Loucy (cell line): ENCODE measurements at regions not wholly inside any gene's neighbourhood (a gene's known extent, or its start where the extent isn't known, plus 50 kb on each side); places are given as distances from the start of the nearest gene placed in this dataset.
A peak's percentile ranks its signal among the peaks of the same experiment; 100 is the strongest.

Source experiments
- H2AFZ ChIP-seq: fragments of 200-600 bp; sonication (generic); 2 replicates; pipeline ENCODE4 v1.6.0; 2016; ENCODE audit warnings: antibody characterized with exemption, mild to moderate bottlenecking, low read length, moderate library complexity
- H3F3A ChIP-seq: fragments of 200-600 bp; 2 replicates; pipeline ENCODE4 v1.6.0; 2016; ENCODE audit warnings: antibody characterized with exemption, low read depth, mild to moderate bottlenecking
- H3K27me3 ChIP-seq: fragments of 200-600 bp; sonication (generic); 2 replicates; pipeline ENCODE4 v1.6.1; 2014; ENCODE audit warnings: low read length, mild to moderate bottlenecking; ENCODE audit not compliant: insufficient read depth, poor library complexity, severe bottlenecking
- H3K36me3 ChIP-seq: fragments of 200-600 bp; sonication (generic); 2 replicates; pipeline ENCODE4 v1.6.1; 2016; ENCODE audit warnings: low read length; ENCODE audit not compliant: insufficient read depth
- H3K4me1 ChIP-seq: fragments of 200-600 bp; sonication (generic); 2 replicates; pipeline ENCODE4 v1.5.1; 2014; ENCODE audit warnings: low read length, mild to moderate bottlenecking; ENCODE audit not compliant: insufficient read depth, poor library complexity, severe bottlenecking
- H3K4me2 ChIP-seq: fragments of 200-600 bp; sonication (generic); 2 replicates; pipeline ENCODE4 v1.6.0; 2014; ENCODE audit warnings: antibody characterized with exemption, low read length, low read depth, mild to moderate bottlenecking; ENCODE audit not compliant: poor library complexity, severe bottlenecking
- H3K4me3 ChIP-seq: fragments of 200-600 bp; sonication (generic); 2 replicates; pipeline ENCODE4 v1.5.1; 2014; ENCODE audit warnings: low read length, mild to moderate bottlenecking, mixed read lengths; ENCODE audit not compliant: poor library complexity, severe bottlenecking
- H3K79me2 ChIP-seq: fragments of 200-600 bp; sonication (generic); 2 replicates; pipeline ENCODE4 v1.6.1; 2014; ENCODE audit warnings: low read length; ENCODE audit not compliant: insufficient read depth
- H3K9ac ChIP-seq: fragments of 200-600 bp; sonication (generic); 2 replicates; pipeline ENCODE4 v1.6.0; 2014; ENCODE audit warnings: mild to moderate bottlenecking, low read depth, low read length, moderate library complexity; ENCODE audit not compliant: poor library complexity, severe bottlenecking
- H3K9me2 ChIP-seq: fragments of 200-600 bp; sonication (generic); replicated peaks from 2 replicates; pipeline ENCODE4 v1.6.1; 2016; ENCODE audit warnings: low read depth, low read length, mixed read lengths
- H3K9me3 ChIP-seq: fragments of 200-600 bp; sonication (generic); 2 replicates; pipeline ENCODE4 v1.6.1; 2014; ENCODE audit warnings: mild to moderate bottlenecking, antibody characterized with exemption, low read length, low read depth; ENCODE audit not compliant: insufficient read depth
- H4K20me1 ChIP-seq: fragments of 200-600 bp; sonication (generic); 2 replicates; pipeline ENCODE4 v1.6.0; 2014; ENCODE audit warnings: antibody characterized with exemption, low read length, mild to moderate bottlenecking; ENCODE audit not compliant: insufficient read depth, poor library complexity, severe bottlenecking
- EZH2phosphoT487 ChIP-seq: fragments of 200-600 bp; IDR thresholded peaks from 2 replicates; pipeline ENCODE4 v1.6.1; 2018; ENCODE audit warnings: antibody characterized with exemption, mild to moderate bottlenecking, moderate library complexity, borderline replicate concordance
- TF ChIP-seq, protein P1 (sequence below): fragments of 200-600 bp; sonication (generic); conservative IDR thresholded peaks from 2 replicates; pipeline ENCODE4 v1.5.1; 2014; ENCODE audit warnings: mild to moderate bottlenecking, antibody characterized with exemption, low read length

DNA sequence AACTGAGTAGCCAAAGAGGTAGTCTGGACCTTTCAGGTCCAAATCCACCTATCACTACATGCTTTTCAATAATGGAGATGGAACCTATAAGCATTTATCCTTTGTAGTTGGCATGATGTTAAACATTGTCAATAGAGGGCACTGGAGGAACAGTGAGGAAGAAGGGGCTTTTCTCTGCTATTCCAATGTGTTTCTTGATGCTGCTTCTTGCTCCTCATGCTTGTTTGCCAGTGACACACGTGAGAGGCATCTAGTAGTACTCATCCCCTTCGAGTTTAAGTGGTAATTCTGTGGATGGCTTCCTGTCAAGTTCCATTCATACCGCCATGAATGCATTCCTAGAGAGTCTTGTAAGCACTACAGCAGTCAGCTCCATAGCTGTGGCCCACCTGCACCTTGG is 84.0 kb downstream of the NAA11 start:
- TF ChIP-seq EZH2phosphoT487, result no peak
- TF ChIP-seq, protein P1, sequence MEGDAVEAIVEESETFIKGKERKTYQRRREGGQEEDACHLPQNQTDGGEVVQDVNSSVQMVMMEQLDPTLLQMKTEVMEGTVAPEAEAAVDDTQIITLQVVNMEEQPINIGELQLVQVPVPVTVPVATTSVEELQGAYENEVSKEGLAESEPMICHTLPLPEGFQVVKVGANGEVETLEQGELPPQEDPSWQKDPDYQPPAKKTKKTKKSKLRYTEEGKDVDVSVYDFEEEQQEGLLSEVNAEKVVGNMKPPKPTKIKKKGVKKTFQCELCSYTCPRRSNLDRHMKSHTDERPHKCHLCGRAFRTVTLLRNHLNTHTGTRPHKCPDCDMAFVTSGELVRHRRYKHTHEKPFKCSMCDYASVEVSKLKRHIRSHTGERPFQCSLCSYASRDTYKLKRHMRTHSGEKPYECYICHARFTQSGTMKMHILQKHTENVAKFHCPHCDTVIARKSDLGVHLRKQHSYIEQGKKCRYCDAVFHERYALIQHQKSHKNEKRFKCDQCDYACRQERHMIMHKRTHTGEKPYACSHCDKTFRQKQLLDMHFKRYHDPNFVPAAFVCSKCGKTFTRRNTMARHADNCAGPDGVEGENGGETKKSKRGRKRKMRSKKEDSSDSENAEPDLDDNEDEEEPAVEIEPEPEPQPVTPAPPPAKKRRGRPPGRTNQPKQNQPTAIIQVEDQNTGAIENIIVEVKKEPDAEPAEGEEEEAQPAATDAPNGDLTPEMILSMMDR, result peak; percentile 75
- Histone ChIP-seq H3K4me2 (no peak overlapping the region), H4K20me1 (no peaks in the 10 kb centered on the region), H3K4me3 (no peak overlapping the region), H2AFZ (no peak overlapping the region), H3K36me3 (no peaks in the 10 kb centered on the region), H3K9ac (no peak overlapping the region), H3K79me2 (no peaks in the 10 kb centered on the region), H3F3A (no peaks in the 10 kb centered on the region), H3K9me2 (no peaks in the 10 kb centered on the region), H3K9me3 (no peaks in the 10 kb centered on the region), H3K27me3 (no peaks in the 10 kb centered on the region), H3K4me1 (no peaks in the 10 kb centered on the region)

DNA sequence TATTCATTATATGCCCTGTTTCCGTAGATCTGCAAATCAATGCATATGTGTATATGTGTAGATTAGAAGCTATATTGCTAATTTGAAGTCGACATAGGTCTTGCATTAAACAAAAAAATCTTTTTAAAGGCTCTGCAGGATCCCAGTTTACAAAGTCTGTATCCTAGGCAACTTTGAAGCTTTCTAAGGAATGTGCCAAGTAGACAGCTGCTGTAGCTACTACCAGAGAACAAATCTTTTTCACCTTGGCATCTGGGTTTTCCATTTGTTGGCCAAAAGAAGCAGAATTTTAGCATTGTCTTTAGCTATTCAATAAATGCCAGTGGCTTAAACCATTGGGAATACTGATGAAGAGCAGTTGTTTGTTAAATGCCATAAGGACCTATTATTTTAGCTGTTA is 88.0 kb downstream of the NAA11 start:
- Histone ChIP-seq H3K9me3 (no peaks in the 10 kb centered on the region), H3K79me2 (no peaks in the 10 kb centered on the region), H3K36me3 (no peaks in the 10 kb centered on the region), H3K4me3 (no peak overlapping the region), H3K4me1 (no peaks in the 10 kb centered on the region), H3K4me2 (no peak overlapping the region), H2AFZ (no peak overlapping the region), H3K9me2 (no peaks in the 10 kb centered on the region), H3K9ac (no peak overlapping the region), H3K27me3 (no peaks in the 10 kb centered on the region), H3F3A (no peaks in the 10 kb centered on the region), H4K20me1 (no peaks in the 10 kb centered on the region)
- TF ChIP-seq, protein P1, result no peak
- TF ChIP-seq EZH2phosphoT487, result no peak

DNA sequence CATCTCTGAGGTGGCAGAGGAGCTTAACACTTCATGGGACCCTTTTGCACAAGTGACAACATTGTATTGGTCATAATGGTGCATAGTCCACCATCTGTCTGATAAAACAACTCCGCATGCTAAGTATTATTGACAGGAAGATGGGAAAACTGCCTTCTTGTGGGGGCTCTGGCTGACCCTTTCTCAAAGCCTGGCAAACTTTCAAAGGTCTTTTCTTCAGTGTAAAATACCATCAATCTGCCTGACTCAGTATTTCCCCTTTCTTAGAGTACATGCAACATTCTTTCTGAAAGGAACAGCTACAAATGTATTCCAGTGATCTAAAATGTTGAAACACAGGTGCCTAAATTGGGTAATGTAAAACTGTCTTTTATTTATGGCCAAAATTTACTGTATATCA is 89.1 kb downstream of the NAA11 start:
- H3K36me3 ChIP-seq, result no peaks in the 10 kb centered on the region
- H3K27me3 ChIP-seq, result no peaks in the 10 kb centered on the region
- H3K79me2 ChIP-seq, result no peaks in the 10 kb centered on the region

More for the DNA sequence above, 89.1 kb downstream of the NAA11 start:
- H4K20me1 ChIP-seq, result no peaks in the 10 kb centered on the region
- TF ChIP-seq, protein P1, result no peak
- TF ChIP-seq EZH2phosphoT487, result no peak
- no peaks in the 10 kb centered on the region for H3K9me3 ChIP-seq
- no peak overlapping the region for H3K4me2 ChIP-seq
- no peak overlapping the region for H3K9ac ChIP-seq
- no peaks in the 10 kb centered on the region for H3F3A ChIP-seq
- no peak overlapping the region for H2AFZ ChIP-seq
- H3K4me1 ChIP-seq, result no peaks in the 10 kb centered on the region
- no peaks in the 10 kb centered on the region for H3K9me2 ChIP-seq
- no peak overlapping the region for H3K4me3 ChIP-seq
